ENCODE measurements at regions not wholly inside any gene's neighbourhood (a gene's known extent, or its start where the extent isn't known, plus 50 kb on each side); places are given as distances from the start of the nearest gene placed in this dataset.

DNA sequence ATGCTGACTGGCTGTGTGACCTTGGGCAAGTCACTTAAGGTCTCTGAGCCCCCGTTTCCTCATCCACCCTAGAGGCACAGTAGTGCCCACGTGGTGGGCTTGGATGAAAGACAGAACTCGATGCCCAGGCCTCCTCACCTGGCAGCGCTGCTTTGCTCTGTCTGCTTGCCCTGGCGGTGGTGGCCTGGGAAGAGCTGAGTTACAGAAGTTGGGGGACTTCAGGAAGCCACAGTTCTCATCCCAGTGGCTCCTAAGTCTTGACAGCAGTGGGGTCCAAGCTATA, 171.5 kb upstream of the IER5L start:
- dilution Hi-C loops (cut with MboI; ENCODE audit: extremely low pct_ligation_motif_present, low sequenced_read_pairs) (no loop called here), intact Hi-C loops (cut with micrococcal nuclease) (no loop called here)
- H3K4me3 ChIP-seq (replicated peaks in 1 of 3; ENCODE audit: insufficient read depth in 1 of 3, low read depth in 1 of 3, low read length in 3 of 3): no peak overlapping the region
- H3K9me3 ChIP-seq (replicated peaks; ENCODE audit: control insufficient read depth, insufficient read depth, low read length): no peaks in the 10 kb centered on the region
- no peak for DNase-seq (ENCODE audit: low read depth, low spot score)
- TF ChIP-seq, protein P1, sequence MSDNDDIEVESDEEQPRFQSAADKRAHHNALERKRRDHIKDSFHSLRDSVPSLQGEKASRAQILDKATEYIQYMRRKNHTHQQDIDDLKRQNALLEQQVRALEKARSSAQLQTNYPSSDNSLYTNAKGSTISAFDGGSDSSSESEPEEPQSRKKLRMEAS (IDR thresholded peaks at IDR 0.05; ENCODE audit: insufficient read depth, insufficient read length): no peak
- TF ChIP-seq GATA2 (IDR thresholded peaks at IDR 0.05; ENCODE audit: insufficient read depth, insufficient read length, low read depth, low read length): no peak
- no peak overlapping the region for H2AFZ ChIP-seq (ENCODE audit: low read depth, low read length)
- no peak overlapping the region for H3K4me2 ChIP-seq (ENCODE audit: insufficient read depth, low read length)
- no peaks in the 10 kb centered on the region for H3K36me3 ChIP-seq (ENCODE audit: control insufficient read depth in 2 of 2, extremely low read depth in 1 of 2, insufficient read depth in 2 of 2, low read length in 2 of 2)
- ChIA-PET CTCF (no interaction called here), POLR2A (no interaction called here)
- no peaks in the 10 kb centered on the region for H3K27me3 ChIP-seq (ENCODE audit: control insufficient read depth in 2 of 2, insufficient read depth in 2 of 2, low read length in 2 of 2)
- BruUV-seq (replicated peaks): no TSS peak
- no peak overlapping the region for H3K9ac ChIP-seq (replicated peaks; ENCODE audit: extremely low read depth, insufficient read depth, low read length)
- no peaks in the 10 kb centered on the region for H3K4me1 ChIP-seq (ENCODE audit: control insufficient read depth, extremely low read depth, insufficient read depth, low read length)
- no peaks in the 10 kb centered on the region for H3K9me1 ChIP-seq (replicated peaks; ENCODE audit: control insufficient read depth, extremely low read depth, insufficient read depth, low read length)
- no peak for FAIRE-seq
- H4K20me1 ChIP-seq (replicated peaks; ENCODE audit: control insufficient read depth, extremely low read depth, insufficient read depth, low read length): no peaks in the 10 kb centered on the region
- no peaks in the 10 kb centered on the region for H3K79me2 ChIP-seq (ENCODE audit: control insufficient read depth, insufficient read depth, low read length)
- H3K27ac ChIP-seq (ENCODE audit: insufficient read depth, low read depth, low read length): no peak overlapping the region

DNA sequence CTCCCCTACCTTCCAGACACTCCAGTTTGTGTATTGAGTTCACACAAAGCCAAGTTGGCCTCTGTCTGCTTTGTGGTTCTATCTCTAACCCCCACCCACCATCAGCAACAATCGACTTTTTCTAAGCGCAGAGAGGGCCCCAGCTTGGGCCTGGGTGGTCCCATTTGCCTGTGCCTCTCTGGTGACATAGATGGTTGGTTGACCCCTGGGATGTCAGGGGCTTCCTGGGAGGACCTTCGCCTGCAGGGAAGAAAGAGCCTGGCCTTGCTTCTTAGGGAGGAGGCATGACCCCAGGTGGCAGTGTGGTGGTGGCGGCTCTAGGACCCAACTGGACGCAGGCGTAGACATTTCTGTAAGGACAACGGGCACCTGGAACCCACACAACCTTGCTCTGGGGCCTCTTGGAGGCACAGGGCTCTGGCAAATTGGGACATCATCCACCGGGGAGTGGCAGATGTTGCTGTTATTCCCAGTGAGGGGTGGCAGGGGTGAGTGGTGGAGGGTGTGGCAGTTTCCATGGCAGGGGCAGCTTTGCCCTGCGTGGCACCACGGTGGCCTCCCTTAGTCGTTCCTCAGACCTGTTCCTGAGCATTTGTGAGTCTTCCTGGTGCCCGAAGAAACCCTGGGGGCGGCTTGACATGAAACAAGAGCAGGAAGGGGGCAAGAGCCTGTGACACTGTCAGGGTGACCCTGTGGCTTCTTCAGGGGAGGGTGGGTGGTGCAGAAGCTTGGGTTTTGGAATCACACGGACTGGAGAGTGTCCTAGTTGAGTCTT, 171.0 kb upstream of the IER5L start:
- DNase-seq (ENCODE audit: low read depth, low spot score) (no peak), FAIRE-seq (no peak)
- Histone ChIP-seq H3K4me2 (ENCODE audit: insufficient read depth, low read length) (no peak overlapping the region), H2AFZ (ENCODE audit: low read depth, low read length) (no peak overlapping the region), H3K4me3 (replicated peaks in 1 of 3; ENCODE audit: insufficient read depth in 1 of 3, low read depth in 1 of 3, low read length in 3 of 3) (no peak overlapping the region), H3K4me1 (ENCODE audit: control insufficient read depth, extremely low read depth, insufficient read depth, low read length) (no peaks in the 10 kb centered on the region), H3K9me1 (replicated peaks; ENCODE audit: control insufficient read depth, extremely low read depth, insufficient read depth, low read length) (no peaks in the 10 kb centered on the region), H3K79me2 (ENCODE audit: control insufficient read depth, insufficient read depth, low read length) (no peaks in the 10 kb centered on the region), H3K9ac (replicated peaks; ENCODE audit: extremely low read depth, insufficient read depth, low read length) (no peak overlapping the region), H3K27me3 (ENCODE audit: control insufficient read depth in 2 of 2, insufficient read depth in 2 of 2, low read length in 2 of 2) (no peaks in the 10 kb centered on the region), H4K20me1 (replicated peaks; ENCODE audit: control insufficient read depth, extremely low read depth, insufficient read depth, low read length) (no peaks in the 10 kb centered on the region), H3K36me3 (ENCODE audit: control insufficient read depth in 2 of 2, extremely low read depth in 1 of 2, insufficient read depth in 2 of 2, low read length in 2 of 2) (no peaks in the 10 kb centered on the region), H3K9me3 (replicated peaks; ENCODE audit: control insufficient read depth, insufficient read depth, low read length) (no peaks in the 10 kb centered on the region), H3K27ac (ENCODE audit: insufficient read depth, low read depth, low read length) (no peak overlapping the region)
- TF ChIP-seq, protein P1 (IDR thresholded peaks at IDR 0.05; ENCODE audit: insufficient read depth, insufficient read length): no peak
- no peak for TF ChIP-seq POLR2AphosphoS5 (IDR thresholded peaks at IDR 0.05; ENCODE audit: insufficient read depth, low read depth, low read length)
- POLR2A ChIA-PET: no interaction called here
- no TSS peak for BruUV-seq (replicated peaks)
- intact Hi-C loops (cut with micrococcal nuclease) (no loop called here), dilution Hi-C loops (cut with MboI; ENCODE audit: extremely low pct_ligation_motif_present, low sequenced_read_pairs) (no loop called here)
- CTCF ChIA-PET: no interaction called here

Data from endothelial cell of umbilical vein (primary cell).